ENCODE measurements at regions not wholly inside any gene's neighbourhood (a gene's known extent, or its start where the extent isn't known, plus 50 kb on each side); places are given as distances from the start of the nearest gene placed in this dataset.

- no peak overlapping the region for H2AFZ ChIP-seq (ENCODE audit: low read length)
- H4K20me1 ChIP-seq (ENCODE audit: insufficient read depth, low read length): no peaks in the 10 kb centered on the region
- intact Hi-C loops (cut with micrococcal nuclease; ENCODE audit: unreplicated experiment): no loop called here
- ATAC-seq: no peak
- no peak overlapping the region for H3K4me2 ChIP-seq (ENCODE audit: low read depth, low read length)
- no CpG with 5 or more reads among the region's 4 CpGs for WGBS (ENCODE audit: low lambda C conversion rate)
- ChIA-PET POLR2A (no interaction called here), CTCF (ENCODE audit: low intra/inter-chr PET ratio, low total read pairs) (no interaction called here)
- no peaks in the 10 kb centered on the region for H3K4me1 ChIP-seq (ENCODE audit: insufficient read depth, low read length)
- H3K79me2 ChIP-seq (ENCODE audit: insufficient read depth, low read length): no peaks in the 10 kb centered on the region
- FAIRE-seq: no peak
- no peaks in the 10 kb centered on the region for H3K9me3 ChIP-seq (ENCODE audit: low read length)
- no peak overlapping the region for H3K4me3 ChIP-seq (replicated peaks in 1 of 3; ENCODE audit: insufficient read depth in 1 of 3, low read depth in 2 of 3, low read length in 3 of 3)
- BruUV-seq (replicated peaks): no TSS peak
- H3K27me3 ChIP-seq (ENCODE audit: control insufficient read depth in 1 of 2, insufficient read depth in 2 of 2, low read length in 2 of 2): peaks cover 3 to 7% of the 10 kb centered on the region in 2 experiments; a peak in 4 of 5 replicates
- no peaks in the 10 kb centered on the region for H3K36me3 ChIP-seq (replicated peaks in 1 of 2; ENCODE audit: control insufficient read depth in 1 of 2, insufficient read depth in 2 of 2, low read length in 2 of 2)
- H3K27ac ChIP-seq (ENCODE audit: extremely low read length, insufficient read depth, low read length): no peak overlapping the region
- no peak for DNase-seq (ENCODE audit: low spot score)
- no peak overlapping the region for H3K9ac ChIP-seq (ENCODE audit: insufficient read depth, low read depth, low read length)
- in situ Hi-C loops (cut with HindIII; ENCODE audit: extremely low pct_ligation_motif_present, low pct_unique_long_range_greater_than_20kb): no loop called here
- TF ChIP-seq ESRRA (CRISPR knock-in tag; IDR thresholded peaks at IDR 0.05; ENCODE audit: low read depth) (no peak), EZH2 (conservative IDR thresholded peaks at IDR 0.05; ENCODE audit: low read depth, low read length) (no peak), NFATC3 (CRISPR knock-in tag; IDR thresholded peaks at IDR 0.05) (no peak), CAMTA2 (CRISPR knock-in tag; IDR thresholded peaks at IDR 0.05; ENCODE audit: borderline replicate concordance) (no peak), CENPT (CRISPR knock-in tag; IDR thresholded peaks at IDR 0.05; ENCODE audit: low read depth) (no peak), JUND (CRISPR knock-in tag; IDR thresholded peaks at IDR 0.05) (no peak), ZNF337 (CRISPR knock-in tag; IDR thresholded peaks at IDR 0.05; ENCODE audit: borderline replicate concordance, low read depth) (no peak), TFE3 (CRISPR knock-in tag; IDR thresholded peaks at IDR 0.05) (no peak), ERF (CRISPR knock-in tag; IDR thresholded peaks at IDR 0.05) (no peak), GRHL1 (CRISPR knock-in tag; conservative IDR thresholded peaks at IDR 0.05) (no peak), ELF3 (CRISPR knock-in tag; IDR thresholded peaks at IDR 0.05) (no peak), PRMT3 (CRISPR knock-in tag; IDR thresholded peaks at IDR 0.05; ENCODE audit: borderline replicate concordance, low read depth) (no peak), ZNF251 (CRISPR knock-in tag; IDR thresholded peaks at IDR 0.05) (no peak), HIC2 (CRISPR knock-in tag; IDR thresholded peaks at IDR 0.05; ENCODE audit: low read depth) (no peak), MEF2D (CRISPR knock-in tag; IDR thresholded peaks at IDR 0.05) (no peak)
- TF ChIP-seq, protein P1, sequence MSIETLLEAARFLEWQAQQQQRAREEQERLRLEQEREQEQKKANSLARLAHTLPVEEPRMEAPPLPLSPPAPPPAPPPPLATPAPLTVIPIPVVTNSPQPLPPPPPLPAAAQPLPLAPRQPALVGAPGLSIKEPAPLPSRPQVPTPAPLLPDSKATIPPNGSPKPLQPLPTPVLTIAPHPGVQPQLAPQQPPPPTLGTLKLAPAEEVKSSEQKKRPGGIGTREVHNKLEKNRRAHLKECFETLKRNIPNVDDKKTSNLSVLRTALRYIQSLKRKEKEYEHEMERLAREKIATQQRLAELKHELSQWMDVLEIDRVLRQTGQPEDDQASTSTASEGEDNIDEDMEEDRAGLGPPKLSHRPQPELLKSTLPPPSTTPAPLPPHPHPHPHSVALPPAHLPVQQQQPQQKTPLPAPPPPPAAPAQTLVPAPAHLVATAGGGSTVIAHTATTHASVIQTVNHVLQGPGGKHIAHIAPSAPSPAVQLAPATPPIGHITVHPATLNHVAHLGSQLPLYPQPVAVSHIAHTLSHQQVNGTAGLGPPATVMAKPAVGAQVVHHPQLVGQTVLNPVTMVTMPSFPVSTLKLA (IDR thresholded peaks at IDR 0.05): no peak
- TF ChIP-seq, protein P2, sequence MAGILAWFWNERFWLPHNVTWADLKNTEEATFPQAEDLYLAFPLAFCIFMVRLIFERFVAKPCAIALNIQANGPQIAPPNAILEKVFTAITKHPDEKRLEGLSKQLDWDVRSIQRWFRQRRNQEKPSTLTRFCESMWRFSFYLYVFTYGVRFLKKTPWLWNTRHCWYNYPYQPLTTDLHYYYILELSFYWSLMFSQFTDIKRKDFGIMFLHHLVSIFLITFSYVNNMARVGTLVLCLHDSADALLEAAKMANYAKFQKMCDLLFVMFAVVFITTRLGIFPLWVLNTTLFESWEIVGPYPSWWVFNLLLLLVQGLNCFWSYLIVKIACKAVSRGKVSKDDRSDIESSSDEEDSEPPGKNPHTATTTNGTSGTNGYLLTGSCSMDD (CRISPR knock-in tag; IDR thresholded peaks at IDR 0.05): no peak
- TF ChIP-seq, protein P3, sequence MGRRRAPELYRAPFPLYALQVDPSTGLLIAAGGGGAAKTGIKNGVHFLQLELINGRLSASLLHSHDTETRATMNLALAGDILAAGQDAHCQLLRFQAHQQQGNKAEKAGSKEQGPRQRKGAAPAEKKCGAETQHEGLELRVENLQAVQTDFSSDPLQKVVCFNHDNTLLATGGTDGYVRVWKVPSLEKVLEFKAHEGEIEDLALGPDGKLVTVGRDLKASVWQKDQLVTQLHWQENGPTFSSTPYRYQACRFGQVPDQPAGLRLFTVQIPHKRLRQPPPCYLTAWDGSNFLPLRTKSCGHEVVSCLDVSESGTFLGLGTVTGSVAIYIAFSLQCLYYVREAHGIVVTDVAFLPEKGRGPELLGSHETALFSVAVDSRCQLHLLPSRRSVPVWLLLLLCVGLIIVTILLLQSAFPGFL (CRISPR knock-in tag; IDR thresholded peaks at IDR 0.05): no peak
These were observed 68.5 kb upstream of the LMO1 start for GRCh38 chr11:8332196-8332595.

All from HepG2 (cell line).